NCI-H345 treated with DMSO at 0.1 percent for 48 hours (cell line): ENCODE measurements at regions not wholly inside any gene's neighbourhood (a gene's known extent, or its start where the extent isn't known, plus 50 kb on each side); places are given as distances from the start of the nearest gene placed in this dataset.
A peak's percentile ranks its signal among the peaks of the same experiment; 100 is the strongest.
"Not testable (repeated sequence)": the region's sequence is repeated elsewhere in the genome, so short reads cannot be mapped to it uniquely, and the experiment has no call there.

Source experiments
- DNase-seq: peaks from one replicate; lab custom pipeline; 2025; ENCODE audit not compliant: unreplicated experiment; lab: John Stamatoyannopoulos, UW

DNA sequence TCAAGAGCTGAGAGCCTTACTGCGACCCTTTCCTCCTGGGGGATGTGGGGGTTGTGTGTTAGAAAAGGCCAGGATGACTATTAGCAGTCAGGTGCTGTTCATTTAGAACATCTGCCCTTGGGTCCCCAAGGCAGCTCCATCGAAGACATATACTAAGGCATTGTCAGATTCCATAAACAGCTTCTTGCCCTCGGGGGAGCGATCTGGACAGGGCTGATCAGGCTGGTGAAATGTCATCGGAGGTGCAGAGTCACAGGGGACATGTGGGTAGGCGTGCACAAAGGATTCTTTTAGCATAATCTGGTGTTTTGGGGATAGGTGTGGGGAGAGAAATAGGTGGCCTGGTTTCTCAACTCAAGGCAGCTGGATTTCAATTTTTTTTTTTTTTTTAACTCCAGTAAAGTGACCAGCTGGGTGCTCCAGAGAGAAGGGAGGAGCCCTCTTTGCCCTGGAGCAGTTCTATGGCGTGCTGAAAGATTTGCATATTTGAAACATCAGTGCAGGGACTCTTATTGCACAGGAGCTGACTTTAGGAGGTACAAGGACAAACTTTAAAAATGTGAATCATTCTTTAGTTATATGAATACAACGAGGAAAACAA is 160.1 kb downstream of the SUDS3 start:
- no peak for DNase-seq

- peak; percentile 96 for DNase-seq
These were observed 161.1 kb downstream of the SUDS3 start for GRCh38 chr12:118537481-118537917.

DNA sequence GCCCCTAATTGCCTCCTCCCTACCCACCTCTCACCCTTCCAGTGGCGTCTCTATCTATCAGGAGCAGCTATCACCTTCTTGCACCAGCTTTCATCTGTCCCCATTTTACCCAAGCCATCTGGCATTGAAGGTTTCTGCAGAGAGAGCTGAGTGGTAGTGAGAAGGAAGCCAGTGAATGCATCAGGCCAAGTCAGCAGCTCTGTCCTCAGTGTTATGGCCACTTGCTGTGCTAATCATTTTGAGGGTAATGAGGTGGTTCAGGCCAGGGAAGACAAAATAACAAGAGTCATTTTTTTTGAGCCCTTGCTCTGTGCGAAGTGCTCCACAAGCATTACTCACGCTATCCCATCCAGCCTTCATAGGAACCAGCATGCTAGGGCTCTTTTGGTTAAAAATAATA is 164.7 kb downstream of the SUDS3 start:
- DNase-seq = no peak

DNA sequence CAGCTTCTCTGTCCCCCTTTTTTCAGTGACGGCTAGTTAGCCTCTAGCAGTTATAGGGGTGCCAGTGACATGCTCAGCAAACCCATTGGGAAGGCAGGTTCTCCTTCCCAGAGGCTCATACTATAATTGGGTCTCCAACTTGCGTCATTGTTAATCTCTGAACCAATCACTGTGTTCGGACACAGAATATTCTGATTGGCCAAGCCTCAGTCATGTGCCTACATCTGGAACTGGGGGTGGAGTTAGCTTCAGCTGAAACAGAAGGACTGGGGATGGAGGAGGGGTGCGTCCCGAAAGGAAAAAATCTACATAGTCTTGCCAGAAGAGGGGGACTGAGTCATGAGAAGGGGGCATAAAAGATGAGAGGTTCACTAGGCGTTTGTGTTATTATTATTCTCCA is 165.6 kb downstream of the SUDS3 start:
- DNase-seq = no peak

DNA sequence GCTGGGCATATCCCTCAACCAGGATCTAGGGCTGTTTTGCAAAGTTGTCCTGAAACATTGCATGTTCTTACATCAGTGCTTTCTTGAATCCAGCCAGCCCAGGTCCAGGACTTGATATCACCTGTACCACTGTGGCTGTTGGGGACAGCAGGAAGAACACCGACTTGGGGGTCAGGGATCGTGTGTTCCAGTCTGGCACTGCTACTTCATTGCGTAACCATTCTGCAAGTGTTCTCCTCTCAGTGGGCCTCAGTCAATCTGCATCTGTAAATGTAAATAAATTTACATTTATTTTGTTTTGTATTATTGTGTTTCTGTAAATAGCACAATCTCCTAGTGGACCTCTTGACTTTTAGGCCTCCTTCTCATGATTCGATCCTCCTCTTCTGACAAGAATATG is 167.3 kb downstream of the SUDS3 start:
- no peak for DNase-seq

GRCh38 chr12:118544569-118544968 is 168.2 kb downstream of the SUDS3 start:
- no peak for DNase-seq

- DNase-seq = not testable (repeated sequence)
These were observed 171.3 kb downstream of the SUDS3 start for GRCh38 chr12:118547606-118548005.

DNA sequence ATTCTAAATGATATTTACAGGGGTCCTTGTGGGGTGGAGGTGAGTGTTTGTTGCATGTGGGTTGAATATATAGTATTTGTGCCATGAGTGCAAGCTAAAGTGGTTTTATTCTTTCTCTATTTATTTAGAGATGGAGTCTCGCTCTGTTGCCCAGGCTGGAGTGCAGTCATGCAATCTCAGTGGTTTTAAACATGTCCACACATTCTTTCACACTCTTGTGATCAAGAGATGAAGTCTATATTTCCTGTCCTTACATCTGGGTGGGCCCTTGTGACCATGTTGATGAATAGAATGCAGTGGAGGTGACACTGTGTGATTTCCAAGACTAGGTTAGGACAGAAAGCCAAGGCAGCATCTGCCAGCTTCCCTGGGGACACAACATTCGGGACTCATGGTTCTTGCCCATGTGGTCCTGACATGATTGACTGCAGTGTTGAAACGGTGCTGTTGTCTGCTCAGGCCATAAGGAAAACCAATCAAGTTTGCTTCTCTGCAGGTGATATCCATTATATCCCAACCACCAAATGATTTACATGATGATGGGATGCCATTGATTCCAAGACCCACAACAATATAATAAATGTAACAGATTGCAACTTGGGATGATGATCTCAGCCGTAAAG is 172.6 kb downstream of the SUDS3 start:
- DNase-seq = no peak

DNA sequence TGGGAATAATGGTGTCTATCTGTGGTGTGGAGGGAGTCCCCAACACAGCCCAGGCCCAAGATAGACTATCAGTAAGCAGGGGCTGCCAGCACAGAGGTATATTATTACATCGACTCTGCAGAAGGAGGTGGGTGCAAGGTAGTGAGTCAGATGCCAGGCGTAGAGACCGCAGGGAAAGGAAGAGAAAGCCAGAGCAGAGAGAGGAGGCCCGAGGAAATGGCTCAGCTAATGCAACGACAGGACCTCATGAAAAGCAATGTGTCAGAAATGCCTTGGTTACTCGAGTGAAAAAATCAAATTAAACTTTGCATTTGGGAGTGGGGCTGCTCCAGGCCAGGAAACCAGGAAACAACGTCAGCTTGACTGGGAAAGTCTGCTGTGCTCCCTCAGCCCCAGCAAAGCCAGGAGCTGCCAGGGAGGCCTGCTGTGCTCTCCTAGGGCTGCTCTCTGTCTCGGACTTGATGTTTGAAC is 173.2 kb downstream of the SUDS3 start:
- DNase-seq = no peak

- no peak for DNase-seq
These were observed 177.6 kb downstream of the SUDS3 start for GRCh38 chr12:118553856-118554504.

DNA sequence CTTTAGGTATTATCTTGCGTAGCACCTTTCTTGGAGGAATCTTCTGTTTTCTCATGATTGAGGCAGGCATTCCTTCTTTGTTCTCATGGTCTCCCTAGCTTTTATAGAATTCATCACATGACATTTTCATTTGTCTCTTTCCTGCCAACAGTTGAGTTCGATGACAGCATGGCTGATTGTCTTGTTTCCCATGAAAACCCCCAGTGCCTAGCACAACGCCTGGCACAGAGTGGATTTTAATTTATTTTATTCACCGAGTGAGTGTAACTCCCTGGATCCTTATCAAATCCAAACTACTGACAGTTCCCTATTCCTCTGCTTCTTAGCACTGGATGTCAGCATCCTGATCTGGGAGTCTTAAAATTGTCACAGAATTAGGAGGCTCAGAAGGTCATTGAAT is 182.6 kb downstream of the SUDS3 start:
- DNase-seq = no peak

DNA sequence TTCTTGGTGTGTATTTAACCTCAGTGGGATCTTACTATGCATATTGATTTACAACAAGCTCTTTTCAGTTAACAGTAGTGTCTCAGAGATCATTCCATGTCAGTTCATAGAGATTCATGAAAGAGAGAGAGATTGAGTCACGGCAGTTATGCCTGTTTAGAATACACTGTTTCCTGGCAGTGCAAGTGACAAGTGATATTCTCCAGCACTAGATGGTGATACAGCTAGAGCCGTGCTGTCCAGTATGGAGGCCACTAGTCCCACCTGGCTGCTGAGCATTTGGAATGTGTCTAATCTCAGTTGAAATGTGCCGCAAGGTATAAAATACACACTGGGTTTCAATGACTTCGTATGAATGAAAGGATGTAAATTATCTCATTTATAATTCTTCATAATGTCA is 184.4 kb downstream of the SUDS3 start:
- no peak for DNase-seq

DNA sequence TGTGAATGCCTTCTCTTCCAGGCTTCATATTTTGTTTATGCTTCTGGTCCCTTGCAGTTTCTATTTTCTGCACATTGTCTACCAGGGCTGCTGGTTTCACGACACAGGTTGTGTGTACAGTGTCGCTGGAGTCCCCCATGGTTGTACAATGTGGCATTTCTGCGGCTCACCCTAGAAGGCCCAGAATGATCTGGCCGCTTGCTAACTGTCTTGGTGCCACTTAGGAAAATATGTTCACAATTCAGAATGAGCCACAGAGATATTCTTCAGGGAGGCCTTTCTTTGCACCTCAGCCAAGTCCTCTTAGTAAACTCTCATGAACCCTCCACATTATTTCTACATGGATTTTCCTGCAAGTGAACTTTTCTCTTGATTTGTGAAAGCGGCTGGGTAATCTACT is 195.4 kb downstream of the SUDS3 start:
- no peak for DNase-seq

DNA sequence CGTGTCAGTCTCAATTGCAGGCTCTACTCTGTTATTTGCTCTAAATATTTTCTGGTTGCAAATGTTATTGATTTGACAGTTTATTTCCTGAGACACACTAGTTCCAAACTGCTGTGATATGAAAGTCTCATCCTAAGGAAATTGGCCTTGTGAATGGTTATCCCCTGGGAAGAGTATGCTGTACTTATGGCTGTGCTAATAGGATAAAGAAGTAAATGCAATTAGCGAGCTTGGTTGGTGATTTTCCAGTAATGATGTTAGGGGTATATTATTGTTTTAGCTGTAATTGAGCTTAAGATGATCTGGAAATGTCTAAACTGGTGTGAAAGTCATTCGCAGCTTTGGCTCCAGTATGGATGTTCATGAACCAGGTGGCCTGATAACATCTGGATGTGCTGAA is 197.9 kb downstream of the SUDS3 start:
- DNase-seq = no peak

DNA sequence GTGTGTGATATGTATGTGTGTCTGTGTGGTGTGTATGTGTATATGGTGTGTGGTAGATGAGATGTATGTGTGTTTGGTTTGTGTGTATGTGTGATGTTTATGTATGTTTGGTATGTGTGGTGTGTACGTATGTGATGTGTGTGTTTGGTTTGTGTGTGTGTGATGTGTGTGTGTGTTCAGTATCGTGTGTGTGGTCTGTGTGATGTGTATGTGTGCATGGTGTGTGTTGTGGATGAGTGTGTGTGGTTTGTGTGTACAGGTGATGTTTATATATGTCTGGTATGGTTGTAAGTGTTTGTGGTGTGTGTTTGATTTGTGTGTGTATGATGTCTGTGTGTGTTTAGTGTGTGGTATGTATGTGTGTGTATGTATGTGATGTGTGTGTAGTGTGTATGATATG is 199.4 kb downstream of the SUDS3 start:
- DNase-seq = no peak

DNA sequence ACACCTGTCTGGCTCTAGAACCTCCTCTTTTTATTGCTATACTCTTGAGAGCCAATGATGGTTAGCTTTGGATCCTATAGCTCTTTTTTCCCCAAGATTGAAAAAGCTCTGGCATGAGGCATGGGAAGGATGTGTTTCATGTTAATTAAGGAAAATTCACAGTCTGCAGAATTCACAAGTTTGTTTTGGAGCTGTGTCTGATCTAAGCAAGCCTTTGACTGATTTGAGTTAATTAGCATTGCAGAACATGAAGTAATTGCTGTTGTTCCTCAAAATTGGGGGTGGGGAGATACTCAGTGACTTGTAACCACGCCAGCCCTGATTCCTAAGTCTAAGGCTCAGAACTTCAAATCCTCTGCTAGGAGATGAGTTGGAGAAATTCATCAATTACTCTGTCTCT is 205.0 kb downstream of the SUDS3 start:
- DNase-seq = no peak

DNA sequence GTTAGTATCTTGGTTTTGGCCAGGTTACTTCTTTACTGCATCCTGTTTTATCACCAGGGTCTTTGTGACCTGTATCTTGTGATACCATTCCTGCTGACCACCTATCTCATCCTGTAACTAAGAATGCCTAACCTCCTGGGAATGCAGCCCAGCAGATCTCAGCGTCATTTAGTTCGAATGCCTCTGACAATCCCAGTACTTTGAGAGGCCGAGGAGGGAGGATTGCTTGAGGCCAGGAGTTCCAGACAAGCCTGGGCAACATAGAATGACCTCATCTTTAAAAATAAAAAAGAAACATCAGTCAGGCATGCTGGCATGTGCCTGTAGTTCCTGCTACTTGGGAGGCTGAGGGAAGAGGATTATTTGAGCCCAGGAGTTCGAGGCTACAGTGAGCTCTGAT is 206.5 kb downstream of the SUDS3 start:
- DNase-seq = no peak

DNA sequence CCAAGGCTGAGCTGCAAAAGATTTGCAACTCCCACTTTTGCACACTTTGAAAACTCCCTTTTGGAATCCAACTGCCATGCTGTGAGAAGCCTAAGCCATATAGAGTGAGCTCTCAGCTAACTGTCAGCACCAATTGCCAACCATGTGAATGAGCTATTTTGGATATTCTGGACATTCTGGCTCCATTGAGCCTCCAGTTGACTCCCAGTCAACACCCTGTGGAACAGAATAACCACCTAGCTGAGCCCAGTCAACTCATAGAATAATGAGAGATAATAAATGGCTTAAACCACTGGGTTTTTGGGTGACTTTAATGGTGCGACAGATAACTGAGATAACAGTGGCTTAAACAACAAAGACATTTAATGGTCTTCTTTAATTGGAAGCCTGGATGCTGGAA is 210.1 kb downstream of the SUDS3 start:
- no peak for DNase-seq

- no peak for DNase-seq
These were observed 212.8 kb downstream of the SUDS3 start for GRCh38 chr12:118589162-118589561.

DNA sequence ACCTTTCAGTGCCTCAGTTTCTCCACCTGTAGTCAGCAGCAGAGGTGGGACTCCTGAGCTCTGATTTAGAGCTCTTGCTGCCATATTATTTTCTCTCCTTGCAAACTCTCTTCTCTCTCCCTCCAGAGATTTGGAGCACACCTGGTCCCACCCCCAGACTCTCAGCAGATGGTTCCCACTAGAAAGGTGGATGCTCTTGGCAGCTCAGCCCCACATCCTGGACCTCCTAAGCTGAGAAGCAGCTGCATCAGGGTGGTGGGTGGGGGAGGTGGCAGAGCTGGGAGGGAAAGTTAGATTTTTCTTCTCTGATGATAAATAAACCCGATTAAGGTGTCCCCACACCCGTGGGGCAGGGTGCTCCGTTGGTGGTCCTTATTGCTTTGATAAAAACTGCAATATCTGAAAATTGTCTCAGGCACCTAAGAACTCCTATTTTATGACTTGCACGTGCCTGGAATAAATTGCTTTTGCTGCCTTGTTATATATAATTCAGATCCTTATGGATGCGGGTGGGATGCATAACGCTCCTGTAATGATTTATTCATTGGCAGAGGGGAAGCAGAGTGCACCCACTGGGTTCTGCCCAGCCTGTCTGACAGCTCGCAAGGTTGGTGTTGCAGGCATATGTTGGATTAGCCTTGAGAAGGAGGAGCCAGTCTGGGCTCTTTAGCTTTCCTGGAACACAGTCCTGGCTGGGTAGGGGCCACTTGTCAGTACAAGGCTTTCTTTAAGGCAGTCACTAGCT is 214.2 kb downstream of the SUDS3 start:
- no peak for DNase-seq

DNA sequence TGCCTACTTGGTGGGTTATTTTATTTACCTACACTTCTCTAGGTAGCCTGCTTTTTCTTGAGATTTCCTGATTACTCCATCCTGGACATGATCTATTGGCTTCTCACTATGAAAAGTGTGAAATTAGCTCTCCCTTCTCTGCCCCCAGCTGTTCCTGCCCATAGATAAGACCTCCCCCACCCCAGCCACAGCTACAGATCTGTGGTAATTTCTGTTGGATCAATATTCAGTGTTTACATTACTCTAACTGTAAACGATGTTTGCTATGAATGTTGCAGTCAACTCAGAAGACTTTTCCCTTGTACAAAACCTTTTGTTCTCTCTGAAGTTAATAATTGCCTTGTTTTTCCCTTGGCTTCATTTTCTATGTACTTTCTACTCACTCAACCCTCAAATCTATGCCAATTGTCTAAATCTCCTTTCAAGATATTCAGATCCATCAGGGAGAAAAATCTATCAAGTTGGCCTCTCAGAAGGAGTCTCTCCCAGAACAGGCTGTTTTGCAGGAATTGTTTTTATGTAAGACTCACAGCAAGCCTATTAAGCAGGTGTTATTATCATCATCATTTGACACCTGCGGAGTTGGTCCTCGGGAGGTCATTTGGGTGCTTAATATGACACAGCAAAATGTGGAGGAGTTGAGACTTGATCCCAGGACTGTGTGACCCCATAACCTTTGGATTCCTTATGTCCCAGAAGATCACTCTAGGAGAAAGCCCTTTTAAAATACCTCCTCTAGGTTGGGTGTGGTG is 227.4 kb downstream of the SUDS3 start:
- peak; percentile 4 for DNase-seq
